Mucosa of gallbladder (tissue), 1 donor: ENCODE measurements at regions not wholly inside any gene's neighbourhood (a gene's known extent, or its start where the extent isn't known, plus 50 kb on each side); places are given as distances from the start of the nearest gene placed in this dataset.
"Not testable (repeated sequence)": the region's sequence is repeated elsewhere in the genome, so short reads cannot be mapped to it uniquely, and the experiment has no call there.

Source experiments
- DNase-seq: peaks from one replicate; pipeline ENCODE4 v3.0.0-alpha.2; 2020; ENCODE audit warnings: low spot score
- donor health status: DM: no; HTN: no; CAD: no.

DNA sequence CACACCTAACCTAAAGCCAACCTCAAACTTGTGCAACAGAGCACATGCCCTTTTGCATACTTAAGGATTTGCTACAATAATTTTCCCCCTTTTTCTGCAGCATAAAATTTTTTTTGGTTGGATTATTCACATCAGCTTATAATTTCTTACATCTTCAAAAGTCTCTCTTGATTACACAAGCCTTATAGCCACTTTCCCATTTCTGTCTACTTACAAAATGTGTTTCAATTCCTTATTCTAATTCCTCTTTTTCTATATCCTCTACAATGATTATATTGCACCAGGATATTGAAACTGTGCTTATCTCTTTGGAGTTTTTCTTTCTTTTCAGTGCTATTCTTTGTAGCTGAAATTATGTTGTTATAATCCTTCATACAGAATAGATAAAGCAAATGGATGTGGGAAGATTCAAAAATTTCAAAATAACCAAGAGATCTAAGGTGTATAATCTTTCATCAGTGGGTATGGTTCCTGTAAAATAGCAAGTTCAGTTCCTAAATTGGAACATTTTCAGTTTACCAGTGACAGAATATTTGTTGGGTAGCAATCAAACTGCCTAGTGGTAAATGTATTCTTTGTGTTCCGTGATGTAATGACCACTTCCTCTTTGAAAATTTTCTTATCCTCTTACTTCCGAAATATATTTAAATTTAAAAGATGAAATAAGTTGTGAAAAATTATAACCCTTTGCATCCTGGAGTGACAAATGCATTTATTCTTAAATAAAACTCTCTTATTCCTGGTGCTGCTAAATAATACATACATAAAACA is 386.8 kb upstream of the CHD1 start:
- no peak for DNase-seq

DNA sequence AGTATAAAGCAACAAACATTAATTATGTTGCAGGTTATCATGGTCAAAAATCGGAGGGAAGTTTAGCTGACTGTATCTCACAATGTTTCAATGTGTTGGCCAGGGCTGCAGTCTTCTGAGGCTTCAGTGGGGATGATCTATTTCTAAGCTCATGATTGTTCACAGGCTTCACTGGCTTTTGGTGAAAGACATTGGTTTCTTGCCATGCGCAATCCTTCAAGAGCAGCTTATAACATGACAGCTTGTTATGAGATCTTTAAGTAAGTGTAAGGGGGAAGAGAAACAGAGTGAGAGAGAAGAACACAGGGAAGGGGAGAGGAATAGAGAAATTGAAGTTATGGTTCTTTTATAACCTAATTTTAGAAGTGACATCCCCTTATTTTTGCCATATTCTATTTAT is 385.9 kb upstream of the CHD1 start:
- DNase-seq: no peak

GRCh38 chr5:99308131-99308530 is 379.3 kb upstream of the CHD1 start:
- no peak for DNase-seq

DNA sequence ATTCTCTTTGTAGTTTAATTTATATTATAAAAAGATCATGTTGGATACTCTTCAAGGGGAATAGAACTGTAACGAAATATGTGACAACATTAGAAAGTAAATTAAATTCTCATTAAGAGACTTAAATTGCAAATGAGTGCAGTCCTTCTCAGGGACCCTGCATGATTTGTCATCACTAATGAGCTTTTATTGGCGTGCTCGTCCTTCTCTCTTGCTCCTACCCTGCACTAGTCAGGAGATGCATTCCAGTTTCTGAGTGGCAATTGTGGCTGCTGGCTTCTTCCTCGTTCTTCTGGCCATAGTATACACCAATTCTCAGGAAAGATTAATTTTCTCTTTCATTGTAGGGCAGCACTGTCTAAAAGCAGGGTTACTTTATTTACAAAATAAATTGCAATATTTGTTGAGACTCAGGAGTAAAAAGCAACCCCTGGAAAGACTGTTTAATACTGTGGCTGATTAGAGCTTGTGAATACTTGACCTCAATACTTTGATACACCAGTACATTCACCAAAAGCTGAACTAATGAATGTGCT is 376.3 kb upstream of the CHD1 start:
- DNase-seq: no peak

GRCh38 chr5:99285606-99286005 is 356.8 kb upstream of the CHD1 start:
- DNase-seq: no peak

DNA sequence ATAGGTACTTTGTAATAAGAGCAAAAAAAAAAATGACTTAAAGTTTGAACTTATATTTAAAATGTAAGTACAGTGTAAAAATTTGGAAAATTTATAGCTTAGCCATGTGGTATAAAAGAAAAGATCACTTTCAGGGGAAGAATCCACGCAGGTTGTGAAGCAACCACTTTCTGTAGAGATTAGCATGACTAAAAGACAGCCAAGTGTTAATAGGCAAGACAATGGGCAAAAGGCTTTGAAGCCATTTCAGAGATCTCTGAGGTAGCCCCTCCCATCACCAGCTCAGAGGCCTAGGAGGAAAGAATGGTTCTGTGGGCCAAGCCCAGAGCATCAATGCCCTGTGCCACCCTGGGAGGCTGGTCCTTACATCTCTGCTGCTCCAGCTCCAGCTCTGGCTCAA is 346.3 kb upstream of the CHD1 start:
- no peak for DNase-seq

GRCh38 chr5:99272576-99272975 is 343.8 kb upstream of the CHD1 start:
- DNase-seq: no peak

- no peak for DNase-seq
Observed at GRCh38 chr5:99258819-99259218, 330.0 kb upstream of the CHD1 start.

GRCh38 chr5:99248066-99248465 is 319.3 kb upstream of the CHD1 start:
- no peak for DNase-seq

GRCh38 chr5:99247346-99247745 is 318.5 kb upstream of the CHD1 start:
- DNase-seq: no peak

DNA sequence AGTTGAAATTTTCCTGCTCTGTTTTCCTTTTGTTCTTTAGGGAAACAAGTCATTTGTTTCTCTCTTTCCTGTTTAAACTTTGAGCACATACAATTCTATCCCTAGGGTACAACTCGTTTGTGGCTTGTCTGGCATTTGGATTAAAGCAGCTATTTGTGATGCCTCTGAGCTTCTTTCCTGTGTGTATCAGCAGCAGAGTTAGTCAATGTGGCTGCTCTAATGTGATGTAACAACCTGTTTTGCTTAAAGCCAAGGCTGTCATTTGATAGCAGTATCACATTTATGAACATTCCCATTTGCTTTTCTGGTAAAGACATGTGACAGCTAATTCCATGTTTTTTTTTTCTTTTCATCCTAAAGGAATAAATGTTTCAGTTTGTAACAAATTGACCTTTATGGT is 314.3 kb upstream of the CHD1 start:
- DNase-seq: no peak

DNA sequence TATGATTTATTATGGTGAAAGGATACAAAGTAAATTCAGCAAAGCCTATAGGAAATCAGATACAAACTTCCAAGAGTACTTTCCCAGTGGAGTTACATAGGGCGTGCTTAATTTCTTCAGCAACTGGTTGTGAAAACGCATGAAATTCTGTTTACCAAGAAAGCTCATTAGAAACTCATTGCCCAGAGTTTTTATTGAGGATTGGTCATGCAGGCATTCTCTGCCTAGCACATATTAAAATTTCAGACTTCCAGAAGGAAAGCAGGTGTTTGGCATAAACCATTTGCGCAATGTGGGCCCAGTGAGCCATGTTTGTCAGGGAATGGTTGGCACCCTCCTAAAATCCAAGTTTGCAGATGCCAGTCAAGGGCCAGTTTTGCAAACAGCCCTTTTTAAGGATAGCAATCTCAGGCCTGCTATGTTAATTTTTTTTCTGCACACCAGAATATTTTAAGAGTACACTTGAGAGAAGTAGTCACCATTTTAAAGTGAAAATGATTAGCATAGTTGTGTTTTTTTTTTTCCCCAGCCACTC is 311.1 kb upstream of the CHD1 start:
- no peak for DNase-seq

- DNase-seq: no peak
Observed at GRCh38 chr5:99191206-99191745, 262.5 kb upstream of the CHD1 start.

DNA sequence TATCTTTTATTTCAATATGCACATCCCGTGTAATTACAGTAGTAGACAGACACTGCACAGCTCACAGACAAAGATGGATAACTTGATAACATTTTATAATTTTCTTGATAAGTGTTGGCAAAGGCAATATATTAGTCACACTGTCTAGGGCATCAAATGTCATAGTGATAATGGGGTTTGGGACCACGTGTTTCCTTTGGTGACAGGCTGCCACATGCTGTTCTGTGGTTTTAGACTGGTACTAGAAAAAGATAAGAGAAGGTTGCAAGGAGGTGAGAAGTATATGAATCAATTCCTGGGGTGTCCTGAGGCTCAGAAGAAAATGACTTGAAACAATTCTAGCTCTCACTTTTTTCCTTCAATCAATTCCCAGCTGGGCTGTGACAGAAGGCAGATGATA is 258.8 kb upstream of the CHD1 start:
- DNase-seq: no peak

DNA sequence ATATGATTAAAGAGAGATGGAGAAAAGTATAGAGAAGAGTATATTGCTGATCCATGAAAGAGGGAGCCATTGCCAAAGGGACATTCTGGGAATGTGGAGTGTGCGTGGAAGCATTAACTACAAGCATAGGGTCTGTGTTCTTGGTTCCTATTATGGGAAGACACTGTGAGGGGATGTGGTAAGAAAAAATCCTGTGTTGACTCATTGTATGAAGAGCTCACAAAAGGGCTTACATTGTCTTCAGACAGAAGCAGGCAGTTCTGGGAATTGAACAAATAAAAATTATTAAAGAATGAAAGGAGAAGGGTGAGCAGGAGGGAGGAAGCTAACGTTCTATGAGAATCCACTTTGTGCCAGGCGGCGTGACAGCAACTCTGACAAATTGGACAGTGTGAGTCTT is 250.4 kb upstream of the CHD1 start:
- no peak for DNase-seq

- DNase-seq: no peak
Observed at GRCh38 chr5:99177796-99178195, 249.0 kb upstream of the CHD1 start.

- DNase-seq: no peak
Observed at GRCh38 chr5:99176186-99176585, 247.4 kb upstream of the CHD1 start.

GRCh38 chr5:99169309-99169708 is 240.5 kb upstream of the CHD1 start:
- DNase-seq: no peak

- DNase-seq: not testable (repeated sequence)
Observed at GRCh38 chr5:99161538-99161937, 232.7 kb upstream of the CHD1 start.

DNA sequence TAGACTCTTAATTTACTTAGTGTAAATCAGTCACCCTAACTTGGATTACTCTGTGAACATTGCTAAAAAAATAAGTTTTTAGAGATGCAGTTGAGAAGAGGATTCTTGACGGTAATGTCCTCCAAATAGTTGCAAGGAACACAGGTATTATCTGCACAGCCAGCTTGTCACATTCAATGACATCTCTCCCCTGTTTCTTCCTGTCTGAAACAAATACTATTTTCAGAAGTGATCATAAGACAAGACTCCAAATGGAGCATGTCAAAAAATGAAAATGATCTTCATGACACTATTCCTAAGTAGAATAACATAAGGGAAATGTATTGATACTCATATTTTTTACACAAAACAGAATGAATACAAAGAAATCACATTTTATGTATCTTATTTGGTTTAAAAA is 227.9 kb upstream of the CHD1 start:
- no peak for DNase-seq

- DNase-seq: not testable (repeated sequence)
Observed at GRCh38 chr5:99143283-99143795, 214.5 kb upstream of the CHD1 start.

DNA sequence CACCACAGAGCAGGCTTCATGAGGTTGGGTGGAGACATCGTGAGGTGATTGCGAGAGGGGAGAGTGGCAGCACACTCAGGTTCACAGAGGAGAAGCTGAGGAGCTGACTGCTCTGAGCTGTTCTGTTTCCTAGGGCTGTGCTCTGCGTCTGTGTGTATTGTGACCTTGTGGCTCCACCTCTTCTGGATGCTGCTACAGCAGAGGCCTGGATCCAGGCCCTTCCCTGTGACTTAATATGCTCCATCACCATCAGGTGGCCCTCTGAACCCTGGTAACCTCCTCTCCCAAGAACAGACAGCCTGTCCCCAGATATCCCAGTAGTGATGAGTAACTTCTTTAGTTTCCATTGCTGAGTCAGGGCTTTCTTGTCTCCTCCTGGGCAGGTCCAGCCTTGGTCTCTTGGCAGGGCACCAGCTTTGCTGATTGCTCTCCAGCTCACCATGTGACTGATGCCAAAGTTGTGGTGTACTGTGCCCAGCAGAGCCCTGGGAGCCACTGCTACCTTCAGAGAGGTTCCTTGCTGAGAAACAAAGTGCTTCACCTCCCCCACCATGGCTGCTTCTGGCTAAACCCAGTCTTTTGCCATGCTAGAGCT is 212.8 kb upstream of the CHD1 start:
- no peak for DNase-seq

GRCh38 chr5:99138911-99139310 is 210.1 kb upstream of the CHD1 start:
- no peak for DNase-seq
